ENCODE measurements at regions not wholly inside any gene's neighbourhood (a gene's known extent, or its start where the extent isn't known, plus 50 kb on each side); places are given as distances from the start of the nearest gene placed in this dataset.
"Not testable (repeated sequence)": the region's sequence is repeated elsewhere in the genome, so short reads cannot be mapped to it uniquely, and the experiment has no call there.

DNA sequence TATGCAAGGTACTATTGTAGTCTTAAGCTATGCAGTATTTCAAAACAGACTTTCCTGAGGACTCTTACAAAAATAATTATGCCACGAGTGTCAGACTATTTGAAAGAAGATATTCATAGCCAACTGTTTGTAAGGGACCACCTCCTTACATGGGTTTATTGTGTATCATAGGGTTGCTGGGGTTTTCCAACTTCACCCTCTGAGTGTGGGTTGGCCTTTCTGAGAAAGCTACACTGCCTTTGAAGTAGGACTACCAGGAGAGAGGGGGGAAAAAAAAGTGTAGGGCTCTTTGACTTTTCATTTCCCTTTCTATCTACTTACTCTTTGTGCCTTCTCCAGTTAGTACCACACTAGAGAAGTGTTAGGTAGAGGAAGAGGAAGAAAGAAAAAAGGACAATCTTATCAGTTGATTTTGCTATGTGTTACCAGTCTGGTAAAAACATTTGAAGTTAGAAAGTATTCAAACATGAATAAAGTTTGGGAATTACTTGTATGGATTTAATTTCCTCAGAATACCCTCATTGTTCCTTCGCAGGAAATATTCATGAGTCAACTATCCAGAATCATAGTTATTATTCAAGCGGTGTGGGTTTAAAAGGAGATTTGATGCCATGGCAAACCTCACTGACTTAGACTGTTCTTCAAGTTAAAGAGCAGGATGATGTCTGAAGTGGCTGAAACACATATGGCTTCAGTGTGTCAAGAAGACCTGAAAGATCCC is 329.3 kb upstream of the THBS1 start:
- DNase-seq (ENCODE audit: low spot score in 2 of 2) (no peak), FAIRE-seq (no peak)

DNA sequence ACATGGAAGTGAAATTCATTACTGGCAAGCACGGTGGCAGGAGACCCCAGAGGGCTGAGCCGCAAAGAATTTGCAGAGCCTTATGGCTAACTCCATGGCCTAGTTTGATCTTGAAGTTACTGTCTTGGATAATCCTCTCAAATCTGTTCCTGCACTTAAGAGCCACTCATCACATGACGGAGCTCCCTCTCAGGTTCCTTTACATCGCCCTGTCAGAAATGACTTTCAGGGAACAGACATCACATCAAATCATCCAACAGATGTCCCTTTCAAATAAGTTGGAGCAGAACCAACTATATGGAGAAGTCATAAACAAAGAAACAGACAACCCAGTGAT is 328.8 kb upstream of the THBS1 start:
- FAIRE-seq, result no peak
- no peak for DNase-seq (ENCODE audit: low spot score in 2 of 2)

DNA sequence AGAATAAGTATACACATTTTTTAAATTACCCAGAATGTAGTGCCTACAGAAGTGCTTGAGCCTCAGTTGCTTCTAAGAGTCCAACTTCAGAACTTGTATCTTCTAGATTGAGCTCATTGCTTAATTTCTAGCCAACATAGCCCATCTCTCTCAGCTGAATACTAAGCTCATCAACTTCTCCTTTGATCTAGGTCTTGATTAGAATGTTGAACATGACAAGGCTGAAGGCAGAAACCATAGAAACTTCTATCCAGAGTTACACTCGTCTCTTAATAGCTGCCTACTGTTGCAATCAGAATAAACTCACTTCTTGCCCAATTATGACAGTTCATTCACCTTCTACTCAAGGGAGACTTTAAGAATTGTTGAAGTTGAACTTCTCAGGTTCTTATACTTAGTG is 327.3 kb upstream of the THBS1 start:
- no peak for DNase-seq (ENCODE audit: low spot score in 2 of 2)
- FAIRE-seq, result no peak

DNA sequence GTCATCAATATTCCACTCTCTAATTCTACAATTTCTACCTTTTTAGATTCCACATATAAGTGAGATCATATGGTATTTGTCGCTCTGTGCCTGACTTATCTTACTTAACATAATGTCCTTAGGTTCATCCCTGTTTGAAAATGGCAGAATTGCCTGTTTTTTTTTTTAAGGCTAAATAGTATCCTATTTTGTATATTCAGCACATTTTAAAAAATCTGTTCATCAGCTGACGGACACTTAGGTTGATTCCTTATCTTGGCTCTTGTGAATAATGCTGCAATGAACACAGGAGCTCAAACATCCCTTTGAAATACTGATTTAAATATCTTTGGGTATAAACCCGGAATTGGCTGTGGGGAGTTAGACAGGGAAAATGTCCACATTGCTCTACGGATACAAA is 326.7 kb upstream of the THBS1 start:
- DNase-seq (ENCODE audit: low spot score in 2 of 2) (no peak), FAIRE-seq (no peak)

DNA sequence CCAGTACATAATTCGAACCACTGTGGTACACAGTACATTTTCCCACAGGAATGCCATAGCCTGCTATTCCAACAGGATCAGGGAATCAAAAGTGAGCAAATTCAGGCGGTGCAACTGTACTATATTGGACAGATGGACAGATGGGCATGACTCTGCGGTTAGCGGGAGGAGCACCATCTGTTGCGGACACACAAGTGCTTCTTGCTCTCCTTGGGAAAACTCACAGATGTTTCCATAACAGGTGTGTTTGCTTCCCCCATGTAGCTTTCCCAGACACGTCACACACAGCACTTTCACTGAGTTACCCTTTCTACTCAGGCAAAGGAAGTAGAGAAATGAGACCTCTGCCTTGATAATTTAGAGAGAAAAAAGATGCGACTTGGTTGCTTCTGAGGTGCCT is 325.1 kb upstream of the THBS1 start:
- no peak for DNase-seq (ENCODE audit: low spot score in 2 of 2)
- FAIRE-seq, result no peak

DNA sequence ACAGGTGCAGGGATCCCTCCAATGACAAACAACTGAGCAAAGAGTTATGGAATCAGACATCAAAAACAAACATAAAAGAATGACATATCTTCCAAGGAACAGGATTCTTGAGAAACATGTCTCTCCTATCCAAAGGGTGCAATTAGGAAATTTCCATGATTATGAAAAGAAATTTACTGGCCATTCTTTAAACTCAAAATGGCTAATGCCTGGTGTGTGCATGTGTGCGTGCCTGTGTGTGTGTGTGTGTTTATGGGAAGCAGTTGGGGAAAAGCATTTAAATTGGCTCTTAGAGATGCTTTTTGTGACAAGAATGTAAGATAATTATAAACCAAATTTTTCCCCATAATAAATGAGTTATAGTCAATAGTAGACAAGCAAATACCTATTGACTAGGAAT is 320.5 kb upstream of the THBS1 start:
- DNase-seq (ENCODE audit: low spot score in 2 of 2) (no peak), FAIRE-seq (no peak)

DNA sequence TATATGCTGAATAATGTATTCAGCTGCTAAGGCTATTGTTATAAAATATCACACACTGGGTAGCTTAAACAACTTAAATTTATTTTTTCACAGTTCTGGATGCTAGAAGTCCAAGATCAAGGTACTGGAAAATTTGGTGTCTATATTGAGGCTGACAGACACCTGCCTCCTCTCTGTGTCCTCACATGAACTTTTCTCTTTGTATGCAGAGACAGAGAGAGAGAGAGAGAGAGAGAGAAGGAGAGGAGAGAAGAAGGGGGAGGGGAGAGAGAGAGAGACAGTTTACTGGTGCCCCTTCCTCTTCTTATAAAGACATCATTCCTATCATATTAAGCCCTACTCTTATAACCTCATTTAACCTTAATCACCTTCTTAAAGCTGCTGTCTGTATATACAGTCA is 320.1 kb upstream of the THBS1 start:
- FAIRE-seq, result no peak
- no peak for DNase-seq (ENCODE audit: low spot score in 2 of 2)

DNA sequence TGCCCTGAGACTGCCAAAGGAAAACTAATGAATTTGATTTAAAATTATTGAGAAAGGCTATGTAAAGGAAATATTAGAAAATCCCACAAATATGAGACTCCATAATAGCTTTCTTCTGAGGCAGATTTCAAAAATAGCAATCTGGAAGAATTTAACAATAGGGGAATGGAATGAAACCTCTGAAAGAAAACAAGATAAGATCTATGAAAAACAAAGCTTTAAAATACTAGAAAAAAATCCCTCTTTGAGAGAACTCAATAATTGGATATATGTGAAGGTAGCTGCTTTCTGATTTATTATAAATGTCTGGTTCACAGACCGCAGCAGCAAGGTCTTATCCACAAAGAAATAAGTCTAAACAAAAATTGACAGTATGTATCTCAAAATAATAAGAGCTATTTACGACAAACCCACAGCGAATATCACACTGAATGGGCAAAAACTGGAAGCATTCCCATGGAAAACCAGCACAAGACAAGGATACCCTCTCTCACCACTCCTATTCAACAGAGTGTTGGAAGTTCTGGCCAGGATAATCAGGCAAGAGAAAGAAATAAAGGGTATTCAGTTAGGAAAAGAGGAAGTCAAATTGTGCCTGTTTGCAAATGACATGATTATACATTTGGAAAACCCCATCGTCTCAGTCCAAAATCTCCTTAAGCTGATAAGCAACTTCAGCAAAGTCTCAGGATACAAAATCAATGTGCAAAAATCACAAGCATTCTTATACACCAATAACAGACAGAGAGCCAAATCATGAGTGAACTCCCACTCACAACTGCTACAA is 319.3 kb upstream of the THBS1 start:
- FAIRE-seq; DNase-seq (ENCODE audit: low spot score in 2 of 2): not testable (repeated sequence)

DNA sequence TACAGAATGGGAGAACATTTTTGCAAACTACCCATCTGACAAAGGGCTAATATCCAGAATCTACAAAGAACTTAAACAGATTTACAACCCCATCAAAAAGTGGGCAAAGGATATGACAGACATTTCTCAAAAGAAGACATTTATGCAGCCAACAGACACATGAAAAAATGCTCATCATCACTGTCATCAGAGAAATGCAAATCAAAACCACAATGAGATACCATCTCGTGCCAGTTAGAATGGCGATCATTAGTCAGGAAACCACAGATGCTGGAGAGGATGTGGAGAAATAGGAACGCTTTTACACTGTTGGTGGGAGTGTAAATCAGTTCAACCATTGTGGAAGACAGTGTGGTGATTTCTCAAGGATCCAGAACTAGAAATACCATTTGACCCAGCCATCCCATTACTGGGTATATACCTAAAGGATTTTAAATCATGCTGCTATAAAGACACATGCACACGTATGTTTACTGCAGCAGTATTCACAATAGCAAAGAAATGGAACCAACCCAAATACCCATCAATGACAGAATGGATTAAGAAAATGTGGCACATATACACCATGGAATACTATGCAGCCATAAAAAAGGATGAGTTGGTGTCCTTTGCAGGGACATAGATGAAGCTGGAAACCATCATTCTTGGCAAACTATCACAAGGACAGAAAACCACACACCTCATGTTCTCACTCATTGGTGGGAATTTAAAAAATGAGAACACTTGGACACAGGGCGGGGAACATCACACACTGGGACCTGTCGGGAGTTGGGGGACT is 317.7 kb upstream of the THBS1 start:
- FAIRE-seq; DNase-seq (ENCODE audit: low spot score in 2 of 2): not testable (repeated sequence)

DNA sequence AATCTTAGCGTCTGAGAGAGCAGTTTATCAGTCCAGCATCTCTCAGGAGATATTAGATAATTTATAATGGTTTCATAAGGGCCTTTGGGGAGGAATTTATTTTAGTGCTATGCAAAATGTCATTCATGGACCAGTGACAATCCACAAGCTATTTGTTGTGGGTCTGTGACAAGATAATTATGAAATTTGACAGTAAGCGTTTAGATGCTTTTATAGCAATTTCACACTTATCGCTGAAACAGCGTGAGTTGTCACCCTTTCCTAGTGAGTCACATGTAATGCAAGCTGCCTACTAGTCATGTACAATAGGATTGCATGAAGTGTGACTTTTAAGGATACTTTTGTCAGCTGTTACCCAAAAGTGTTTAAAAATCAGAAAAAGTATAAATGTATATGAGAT is 315.6 kb upstream of the THBS1 start:
- DNase-seq (ENCODE audit: low spot score in 2 of 2), result no peak
- FAIRE-seq, result no peak

DNA sequence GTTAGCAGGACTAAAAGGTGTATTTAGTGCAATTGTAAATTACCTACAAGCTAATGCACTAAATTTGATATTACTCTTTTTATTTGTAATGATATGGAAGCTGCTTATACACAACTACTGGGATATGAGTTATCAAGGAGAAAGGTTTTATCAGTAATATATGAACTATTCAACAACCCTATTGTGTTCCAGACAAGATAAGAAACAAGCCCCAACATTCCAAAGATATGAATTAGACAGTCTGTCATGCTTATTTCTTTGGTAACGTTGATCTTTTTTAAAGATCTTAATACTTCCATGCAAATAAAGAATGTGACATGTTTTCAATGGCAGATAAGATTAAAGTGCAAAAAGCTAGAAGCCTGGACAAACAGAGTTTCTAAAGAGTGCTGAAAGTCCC is 314.0 kb upstream of the THBS1 start:
- no peak for FAIRE-seq

DNA sequence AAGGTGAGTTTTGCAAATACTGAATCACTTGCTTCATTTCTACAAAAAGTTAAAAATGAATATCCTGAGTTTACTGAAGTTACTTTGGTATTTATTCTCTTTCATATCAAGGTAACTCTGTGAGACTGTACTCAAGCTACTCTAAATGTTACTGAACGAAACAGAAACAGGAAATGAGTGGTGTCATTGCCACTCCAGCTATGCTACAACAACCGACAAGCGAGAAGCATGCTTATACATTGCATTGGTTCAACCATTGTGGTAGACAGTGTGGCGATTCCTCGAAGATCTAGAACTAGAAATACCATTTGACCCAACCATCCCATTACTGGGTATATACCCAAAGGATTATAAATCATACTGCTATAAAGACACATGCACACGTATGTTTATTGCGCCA is 313.2 kb upstream of the THBS1 start:
- FAIRE-seq, result no peak

More for the DNA sequence above, 314.0 kb upstream of the THBS1 start:
- no peak for DNase-seq (ENCODE audit: low spot score in 2 of 2)

DNA sequence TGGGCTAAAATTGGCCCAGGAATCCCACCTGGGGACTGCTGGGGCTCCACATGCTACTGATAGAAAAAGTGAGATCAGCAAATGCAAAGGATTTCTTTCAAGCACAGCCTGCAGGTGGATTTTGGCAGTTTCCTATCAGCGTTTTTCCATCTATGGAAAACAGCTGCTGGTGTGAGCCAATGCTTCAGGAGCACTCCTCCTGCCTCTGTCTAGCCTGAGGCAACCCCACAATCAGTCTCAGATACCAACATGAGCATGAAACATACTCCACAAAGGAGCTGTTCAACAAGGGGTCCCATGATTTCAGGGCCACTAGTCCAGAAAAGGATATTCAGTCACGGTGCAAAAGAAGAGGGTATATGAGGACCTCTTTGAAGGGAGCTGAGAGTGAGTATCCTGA is 311.5 kb upstream of the THBS1 start:
- DNase-seq (ENCODE audit: low spot score in 2 of 2) (no peak), FAIRE-seq (no peak)

More for the DNA sequence above, 313.2 kb upstream of the THBS1 start:
- no peak for DNase-seq (ENCODE audit: low spot score in 2 of 2)

DNA sequence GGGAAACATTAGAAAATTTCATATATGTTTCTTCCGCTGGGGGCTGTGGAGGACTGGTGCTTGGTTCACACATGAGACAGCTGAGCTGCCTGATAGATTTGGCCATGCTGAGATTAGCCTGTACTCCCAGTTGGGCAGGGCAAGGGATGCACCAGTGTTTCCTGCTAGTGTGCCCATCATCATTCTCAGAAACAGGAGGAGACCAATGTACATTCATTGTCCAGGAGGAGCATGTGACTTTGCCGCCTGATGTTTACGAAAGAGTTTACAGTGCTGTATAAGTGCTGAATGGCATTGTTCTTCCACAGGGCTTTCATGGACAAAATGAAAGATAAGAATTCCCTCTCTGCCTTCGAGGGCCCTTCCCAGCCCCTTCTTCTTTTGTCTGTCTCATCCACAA is 311.1 kb upstream of the THBS1 start:
- no peak for DNase-seq (ENCODE audit: low spot score in 2 of 2)
- no peak for FAIRE-seq

DNA sequence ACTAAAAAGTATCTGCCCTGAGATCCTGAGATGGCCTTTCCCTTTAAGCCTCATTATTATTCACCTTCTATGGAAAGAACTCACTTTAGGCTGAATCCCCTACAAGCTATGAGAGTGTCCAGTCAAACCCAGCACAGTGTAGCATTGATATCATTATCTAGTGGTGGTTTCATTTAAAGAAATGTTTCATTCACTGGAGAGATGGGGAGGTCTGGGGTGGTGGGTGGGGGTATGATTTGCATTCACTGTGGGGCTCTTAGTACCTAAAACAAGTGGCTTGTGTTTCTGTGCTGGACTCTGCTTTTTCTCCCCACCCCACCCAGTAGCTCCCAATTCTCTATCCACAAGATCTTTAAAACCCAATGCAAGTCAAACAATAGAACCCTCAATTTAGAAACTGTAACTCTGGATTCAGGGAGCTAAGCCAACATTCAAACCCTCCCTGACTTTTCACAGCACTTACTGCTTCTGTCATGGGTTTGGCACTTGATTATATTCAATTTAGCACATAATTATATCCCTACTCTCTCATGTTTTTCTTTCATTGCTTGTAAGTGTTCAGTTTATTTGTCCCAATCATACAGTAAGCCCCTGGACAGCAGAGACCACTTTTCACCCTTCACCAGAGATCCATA is 310.5 kb upstream of the THBS1 start:
- DNase-seq (ENCODE audit: low spot score in 2 of 2), result no peak
- FAIRE-seq, result no peak

DNA sequence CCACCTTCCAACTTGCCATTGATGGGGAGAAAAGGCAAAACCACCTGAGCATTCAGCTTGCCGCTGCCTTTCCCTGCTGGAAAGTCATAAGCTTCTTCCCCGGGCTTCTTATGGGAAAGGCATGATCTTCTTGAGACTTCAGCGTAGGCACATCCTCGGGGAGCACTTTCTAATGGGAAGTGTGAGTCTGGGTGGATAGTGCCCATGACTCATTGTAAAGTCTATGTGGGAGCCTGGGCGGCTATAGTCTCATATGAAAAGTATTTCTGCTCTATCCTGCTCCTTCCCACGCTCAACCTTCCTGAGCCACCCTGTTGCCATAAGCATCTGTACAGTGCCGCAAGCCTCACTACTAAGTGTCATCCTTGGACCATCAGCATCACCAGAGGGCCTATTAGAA is 309.9 kb upstream of the THBS1 start:
- FAIRE-seq, result no peak
- DNase-seq (ENCODE audit: low spot score in 2 of 2), result no peak

DNA sequence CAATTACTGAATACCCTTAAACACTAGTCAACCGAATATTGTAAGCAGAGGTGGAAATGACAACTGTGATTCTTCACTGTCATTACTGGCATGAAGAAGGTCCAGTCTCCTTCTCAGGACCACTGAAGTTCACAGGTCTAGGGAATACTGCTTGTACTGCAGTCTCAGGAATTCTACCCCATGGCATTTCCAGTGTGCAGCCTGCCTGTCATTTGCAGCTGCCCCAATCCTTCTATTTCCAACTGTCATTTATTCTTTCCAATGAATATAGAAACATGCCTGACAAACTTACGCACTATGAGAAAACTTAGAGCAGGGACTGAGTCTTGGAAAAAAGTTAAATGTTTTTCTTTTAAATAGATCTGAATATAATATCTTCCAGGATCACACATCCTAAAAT is 308.0 kb upstream of the THBS1 start:
- FAIRE-seq, result no peak

DNA sequence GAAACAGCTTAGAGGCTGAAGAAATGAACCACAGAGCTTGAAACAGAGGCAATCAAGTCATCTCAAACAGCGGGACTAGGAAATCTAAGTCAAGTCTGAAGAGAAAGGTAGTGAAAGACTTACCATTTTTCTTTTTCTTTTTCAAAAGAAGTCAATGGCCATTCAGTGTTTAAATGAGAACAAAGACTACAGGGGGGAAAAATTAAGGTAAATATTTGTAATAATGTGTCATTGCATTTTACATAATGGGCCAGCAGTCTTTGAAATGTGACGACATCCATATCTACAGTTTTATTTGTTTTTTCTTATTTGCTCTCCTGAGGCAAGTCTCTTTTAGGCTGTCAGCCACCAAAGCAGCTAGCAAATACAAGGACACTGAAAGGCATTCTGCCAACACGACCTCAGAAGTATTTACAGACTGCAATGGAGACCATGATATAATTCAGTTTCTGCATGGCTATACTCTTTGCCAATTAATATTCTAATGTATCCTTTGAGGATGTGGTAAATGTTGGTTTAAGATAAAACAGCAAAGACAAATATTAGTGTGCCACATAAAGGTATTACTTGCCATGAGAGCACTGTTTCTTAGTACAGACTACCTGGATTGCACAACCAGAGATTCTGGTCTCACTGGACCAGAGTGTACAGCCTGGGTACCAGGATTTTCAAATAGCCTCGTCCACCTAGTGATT is 307.0 kb upstream of the THBS1 start:
- no peak for FAIRE-seq
- no peak for DNase-seq (ENCODE audit: low spot score in 2 of 2)

More for the DNA sequence above, 308.0 kb upstream of the THBS1 start:
- DNase-seq (ENCODE audit: low spot score in 2 of 2), result no peak

DNA sequence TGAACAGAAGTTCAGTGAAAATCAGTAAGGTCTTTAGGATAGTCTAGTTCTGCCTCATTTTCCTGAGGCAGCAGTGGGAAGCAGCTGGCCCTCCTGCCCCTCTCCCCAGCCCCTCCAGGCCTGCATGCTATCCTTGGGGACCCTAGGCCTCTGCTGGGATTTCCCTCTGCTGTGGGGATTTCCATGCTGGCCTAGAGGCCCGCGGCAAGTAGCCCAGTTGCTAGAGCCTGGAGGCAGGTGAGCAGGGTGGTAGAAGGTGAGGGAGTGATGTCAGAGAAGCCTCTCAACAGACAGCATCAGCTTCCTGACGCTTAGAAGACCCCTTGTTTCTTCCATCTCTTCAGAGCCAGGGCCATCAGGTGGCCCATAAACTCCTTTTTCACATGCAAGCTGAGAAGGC is 305.8 kb upstream of the THBS1 start:
- no peak for FAIRE-seq
- DNase-seq (ENCODE audit: low spot score in 2 of 2), result no peak

DNA sequence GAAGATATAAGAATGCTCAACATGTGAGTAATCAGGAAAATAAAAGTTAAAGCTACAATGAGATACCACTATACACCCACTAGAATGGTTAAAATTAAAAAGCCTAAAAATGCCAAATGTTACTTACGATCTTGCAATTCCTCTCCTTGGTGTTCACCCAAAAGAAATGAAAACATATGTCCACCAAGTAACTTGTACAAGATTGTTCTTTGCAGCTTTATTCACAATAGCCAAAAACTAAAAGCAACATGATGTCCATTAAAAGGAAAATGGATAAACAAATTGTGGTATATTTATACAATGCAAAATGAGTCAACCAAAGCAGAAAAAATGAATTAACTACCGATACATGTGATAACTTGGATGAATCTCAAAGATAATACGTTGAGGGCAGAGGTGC is 301.6 kb upstream of the THBS1 start:
- no peak for DNase-seq (ENCODE audit: low spot score in 2 of 2)
- FAIRE-seq, result no peak

Measured in frontal cortex (tissue), 3 donors.